HTR-8/SVneo (cell line): ENCODE measurements at regions not wholly inside any gene's neighbourhood (a gene's known extent, or its start where the extent isn't known, plus 50 kb on each side); places are given as distances from the start of the nearest gene placed in this dataset.

Source experiments
- DNase-seq: peaks from one replicate; pipeline ENCODE4 v3.0.0; 2011; ENCODE audit warnings: low spot score, mixed read lengths; ENCODE audit not compliant: insufficient read length
- FAIRE-seq: peaks from 2 replicates; lab custom pipeline; 2011; peaks lifted over from hg19 to GRCh38; lab: Jason Lieb, UNC

DNA sequence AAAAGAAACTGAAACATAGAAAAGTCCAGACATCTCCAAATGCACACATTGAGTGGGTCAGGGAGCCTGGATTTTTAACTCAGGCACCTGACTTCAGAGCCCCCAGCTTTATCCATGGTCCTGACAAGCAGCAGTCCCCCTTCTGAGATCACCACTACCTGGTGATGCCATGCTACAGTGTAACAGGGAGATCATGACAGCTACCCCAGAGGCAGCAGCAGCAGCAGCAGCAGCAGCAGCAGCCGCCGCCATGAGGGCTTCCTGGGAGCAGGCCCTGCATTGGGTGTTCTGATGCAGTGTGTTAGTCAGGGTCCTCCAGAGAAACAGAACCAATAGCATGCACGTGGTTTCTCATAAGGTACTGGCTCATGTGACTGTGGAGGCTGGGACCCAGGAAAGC, 198.6 kb upstream of the SALL1 start:
- DNase-seq (no peak), FAIRE-seq (no peak)

GRCh38 chr16:51343411-51343810, 192.3 kb upstream of the SALL1 start:
- FAIRE-seq, result no peak
- DNase-seq, result no peak

- no peak for DNase-seq
- FAIRE-seq, result no peak
Observed at GRCh38 chr16:51341204-51341603, 190.1 kb upstream of the SALL1 start.

DNA sequence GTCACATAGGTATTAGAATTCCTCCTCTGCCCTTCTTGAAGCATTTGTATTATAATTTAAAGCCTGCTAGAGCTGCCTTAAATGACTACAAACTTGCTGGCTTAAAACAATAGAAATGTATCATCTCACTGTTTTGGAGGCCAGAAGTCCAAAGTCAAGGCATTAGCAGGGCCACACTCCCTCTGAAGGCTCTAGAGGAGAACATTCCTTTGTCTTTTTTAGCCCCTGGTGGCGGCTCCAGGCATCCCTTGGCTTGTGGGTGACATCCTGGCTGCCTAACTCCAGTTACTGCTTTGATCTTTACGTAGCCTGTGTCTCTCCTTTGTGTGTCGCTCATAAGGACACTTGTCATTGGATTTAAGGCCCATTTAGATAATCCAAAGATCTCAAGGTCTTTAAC, 186.6 kb upstream of the SALL1 start:
- FAIRE-seq (no peak), DNase-seq (no peak)

DNA sequence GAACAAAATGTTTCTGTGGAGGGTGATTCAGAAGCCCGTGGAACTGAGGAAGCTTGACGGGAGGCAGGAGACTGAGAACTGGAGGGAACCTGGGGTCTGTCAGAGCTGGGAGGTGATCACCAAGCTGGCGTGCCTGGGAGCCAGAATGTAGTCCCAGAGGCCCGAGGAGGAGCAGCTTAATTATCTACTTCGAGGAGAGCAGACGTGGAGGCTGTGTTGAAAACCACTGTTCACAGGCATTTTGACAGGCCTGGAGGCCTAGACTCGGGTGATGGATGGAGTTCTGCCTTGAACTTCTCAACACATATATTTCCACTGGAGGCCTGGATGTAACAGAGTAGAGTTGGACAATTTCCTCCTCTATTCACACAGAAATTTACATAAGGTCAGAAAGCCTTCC, 177.7 kb upstream of the SALL1 start:
- no peak for DNase-seq
- FAIRE-seq, result no peak

DNA sequence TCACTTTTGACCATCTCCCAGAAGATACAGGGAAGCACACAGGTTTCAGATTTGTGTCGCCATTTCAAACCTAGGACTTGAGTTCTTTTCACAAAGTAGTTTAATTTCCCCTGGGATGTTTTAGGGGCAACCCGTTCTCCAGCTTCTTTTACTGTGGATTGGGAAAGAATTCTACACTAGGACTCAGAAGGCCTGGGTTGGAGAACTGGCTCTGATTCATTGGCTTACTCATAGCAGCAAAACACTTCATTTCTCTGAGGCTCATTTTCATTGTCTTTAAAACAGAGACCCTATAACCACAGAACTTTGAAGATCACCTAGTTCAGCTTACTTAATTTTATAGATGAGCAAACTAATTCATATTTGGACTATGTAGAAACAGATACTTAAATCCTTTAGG, 175.9 kb upstream of the SALL1 start:
- no peak for FAIRE-seq

GRCh38 chr16:51326131-51326856, 175.2 kb upstream of the SALL1 start:
- DNase-seq (no peak), FAIRE-seq (no peak)

More for the DNA sequence above, 175.9 kb upstream of the SALL1 start:
- no peak for DNase-seq

DNA sequence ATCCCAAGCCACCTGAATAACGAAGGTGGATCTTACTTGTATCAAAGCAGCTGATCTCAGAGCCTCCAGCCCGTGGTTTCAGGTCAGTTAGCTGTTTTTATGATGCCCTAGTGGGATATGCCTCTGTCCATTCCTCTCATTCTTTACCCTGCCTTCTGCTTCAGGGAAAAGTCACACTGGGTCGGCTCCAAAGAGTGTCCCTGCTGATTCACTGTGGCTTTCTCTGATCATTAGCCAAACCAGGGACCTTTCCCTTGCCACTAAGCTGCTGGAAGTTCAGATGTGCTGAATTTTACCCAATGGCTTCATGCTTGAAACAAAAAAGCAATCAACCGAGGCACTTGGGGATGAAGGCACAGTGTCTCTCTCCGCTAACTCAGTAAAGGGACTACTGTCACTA, 170.2 kb upstream of the SALL1 start:
- no peak for DNase-seq
- no peak for FAIRE-seq

DNA sequence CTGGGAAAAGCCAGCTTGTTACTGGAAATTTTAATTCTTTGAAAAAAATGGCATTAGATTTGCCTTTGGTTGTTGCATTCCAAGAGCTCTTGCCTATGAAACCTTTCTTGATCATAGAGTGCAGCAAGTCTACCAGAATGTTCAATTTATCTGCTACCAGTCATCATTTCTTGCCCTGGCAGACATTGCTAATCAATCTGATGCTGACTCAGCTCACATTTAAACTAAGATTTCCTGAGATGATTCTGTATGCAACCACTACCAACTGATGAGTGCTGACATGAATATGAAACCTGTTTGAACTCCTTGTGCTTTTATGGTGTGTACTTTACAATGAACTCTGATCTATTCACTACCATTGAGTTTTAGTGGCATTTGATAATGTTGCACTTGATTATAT, 166.5 kb upstream of the SALL1 start:
- DNase-seq, result no peak
- FAIRE-seq, result no peak

- no peak for FAIRE-seq
- DNase-seq, result no peak
Observed at GRCh38 chr16:51313198-51313597, 162.1 kb upstream of the SALL1 start.

DNA sequence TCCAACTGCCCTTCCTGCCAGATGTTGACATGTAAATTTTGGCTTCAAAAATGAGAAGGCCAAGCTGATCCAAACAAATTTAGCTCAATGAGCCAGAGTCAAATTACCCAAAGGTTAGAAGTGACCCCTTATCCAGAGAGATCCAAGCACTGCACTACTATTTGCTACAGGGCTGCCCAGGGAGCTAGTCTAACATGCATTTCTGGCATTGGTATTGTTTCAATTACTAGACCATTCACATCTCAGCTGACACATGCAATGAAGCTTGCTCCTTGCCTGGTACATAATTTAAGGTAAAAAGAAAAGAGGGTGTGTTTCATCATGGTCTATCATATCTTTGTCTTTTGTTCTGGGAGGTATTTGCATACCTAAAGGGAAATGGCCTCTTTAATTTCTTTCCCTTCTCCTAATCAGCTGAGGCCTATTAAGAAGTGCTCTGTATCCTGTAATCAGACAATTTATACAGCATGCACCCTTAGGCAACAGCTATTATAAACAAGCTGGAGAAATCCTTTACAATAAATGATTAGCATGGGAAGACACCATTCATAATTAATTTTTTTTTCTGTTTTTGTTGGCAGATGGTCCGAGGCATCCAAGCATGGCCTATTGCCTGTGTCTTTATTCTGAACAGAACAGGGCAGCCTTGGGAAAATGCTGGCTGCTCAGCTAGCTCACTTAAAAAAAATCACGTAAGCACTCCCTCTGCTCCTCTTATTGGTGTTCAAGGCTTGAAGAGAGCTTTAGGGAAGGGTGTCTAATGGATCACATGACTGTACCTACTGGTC, 161.5 kb upstream of the SALL1 start:
- DNase-seq (no peak), FAIRE-seq (no peak)

DNA sequence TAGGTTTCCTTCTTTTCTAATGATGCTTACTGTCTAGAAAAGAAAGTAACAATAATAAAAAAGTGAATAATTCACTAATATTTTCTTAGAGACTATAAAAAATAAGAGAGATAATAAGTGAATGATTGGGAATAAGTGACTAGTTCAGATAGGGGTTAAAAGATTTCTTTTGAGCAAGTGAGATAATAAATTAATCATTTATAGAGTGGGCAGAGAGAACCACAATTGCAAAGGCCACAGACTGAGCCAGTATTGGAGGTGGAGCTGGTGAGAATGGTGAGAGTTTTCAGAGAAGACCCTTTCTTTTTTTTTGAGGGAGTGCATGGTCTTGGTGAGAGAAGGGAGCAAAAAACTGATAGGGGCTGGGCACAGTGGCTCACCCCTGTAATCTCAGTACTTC, 159.1 kb upstream of the SALL1 start:
- DNase-seq (no peak), FAIRE-seq (no peak)

- DNase-seq (no peak), FAIRE-seq (no peak)
Observed at GRCh38 chr16:51306886-51307595, 156.0 kb upstream of the SALL1 start.

DNA sequence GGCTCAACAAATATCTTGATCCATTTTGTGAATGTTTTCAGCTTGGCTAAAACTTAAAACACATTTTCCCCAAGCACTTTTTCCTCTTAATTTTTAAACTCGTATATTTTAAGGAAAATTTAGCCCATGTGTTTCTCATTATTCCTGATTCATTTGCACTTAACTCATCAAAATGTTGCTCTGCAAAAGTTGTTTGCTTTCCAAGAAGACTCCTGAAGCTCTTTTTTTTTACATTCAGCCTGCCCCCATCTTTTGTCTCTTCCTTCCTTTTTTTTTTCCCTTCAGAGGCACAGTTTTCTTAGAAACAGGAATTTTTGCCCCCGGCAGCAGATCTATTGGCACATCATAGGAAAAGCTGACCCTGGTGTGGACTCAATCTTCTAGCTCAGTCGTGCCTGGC, 155.0 kb upstream of the SALL1 start:
- DNase-seq, result no peak
- FAIRE-seq, result no peak

- DNase-seq, result no peak
- FAIRE-seq, result no peak
Observed at GRCh38 chr16:51305337-51305736, 154.3 kb upstream of the SALL1 start.

DNA sequence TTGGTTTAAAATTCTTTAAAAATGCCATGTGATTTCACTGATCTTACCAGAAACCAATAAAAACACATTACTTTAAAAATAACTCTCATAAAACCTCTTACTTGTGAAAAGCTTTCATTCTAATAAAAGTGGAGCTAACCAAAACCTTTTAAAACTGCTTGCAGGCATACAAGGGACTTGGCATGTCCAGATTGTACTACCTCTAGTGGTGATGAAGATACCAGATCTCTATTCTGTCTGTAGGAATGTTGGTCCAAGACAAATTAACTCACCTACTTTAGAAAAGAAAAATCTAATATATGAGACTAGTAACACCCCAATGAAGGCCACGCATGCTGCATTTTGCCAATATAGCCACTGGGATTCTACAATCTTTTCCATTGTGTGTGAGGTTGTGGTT, 151.0 kb upstream of the SALL1 start:
- no peak for FAIRE-seq

DNA sequence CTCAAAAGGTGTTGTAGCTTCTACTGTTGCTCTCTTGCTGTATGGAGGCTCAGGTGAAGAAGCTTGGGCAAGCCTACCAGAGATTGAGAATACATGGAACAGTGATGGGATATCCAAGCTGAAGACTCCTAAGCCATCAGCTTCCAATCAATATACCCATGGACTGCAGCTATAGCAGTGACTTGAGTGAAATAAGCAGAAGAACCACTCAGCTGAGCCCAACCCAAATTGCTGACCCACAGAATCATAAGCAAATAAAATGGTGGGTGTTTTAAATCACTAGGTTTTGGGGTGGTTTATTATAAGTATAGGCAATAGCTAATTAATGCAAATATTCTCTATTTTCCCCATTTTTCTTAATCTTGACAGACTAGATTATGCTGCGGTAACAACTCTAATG, 147.7 kb upstream of the SALL1 start:
- FAIRE-seq (no peak), DNase-seq (no peak)

More for the DNA sequence above, 151.0 kb upstream of the SALL1 start:
- DNase-seq, result no peak

- DNase-seq, result no peak
- FAIRE-seq, result no peak
Observed at GRCh38 chr16:51290442-51291285, 139.6 kb upstream of the SALL1 start.

DNA sequence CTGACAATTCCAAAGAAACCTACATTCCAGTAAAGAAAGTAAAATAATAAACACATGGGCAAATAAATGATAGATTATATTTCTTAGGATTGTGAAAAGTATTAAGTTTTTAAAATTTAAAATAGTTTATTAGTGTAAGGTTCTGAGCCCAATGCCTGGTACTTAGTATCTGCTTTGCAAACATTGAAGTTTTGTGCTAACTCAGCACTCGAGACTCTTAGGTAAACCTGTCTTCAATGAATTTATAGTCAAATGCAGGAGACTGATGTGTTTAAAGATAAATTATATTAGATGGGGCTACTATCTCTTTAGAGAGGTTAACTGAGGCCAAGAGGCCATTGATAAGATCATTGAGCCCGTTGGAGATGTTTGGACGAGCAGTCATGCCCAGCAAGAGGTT, 138.3 kb upstream of the SALL1 start:
- no peak for FAIRE-seq
- no peak for DNase-seq

DNA sequence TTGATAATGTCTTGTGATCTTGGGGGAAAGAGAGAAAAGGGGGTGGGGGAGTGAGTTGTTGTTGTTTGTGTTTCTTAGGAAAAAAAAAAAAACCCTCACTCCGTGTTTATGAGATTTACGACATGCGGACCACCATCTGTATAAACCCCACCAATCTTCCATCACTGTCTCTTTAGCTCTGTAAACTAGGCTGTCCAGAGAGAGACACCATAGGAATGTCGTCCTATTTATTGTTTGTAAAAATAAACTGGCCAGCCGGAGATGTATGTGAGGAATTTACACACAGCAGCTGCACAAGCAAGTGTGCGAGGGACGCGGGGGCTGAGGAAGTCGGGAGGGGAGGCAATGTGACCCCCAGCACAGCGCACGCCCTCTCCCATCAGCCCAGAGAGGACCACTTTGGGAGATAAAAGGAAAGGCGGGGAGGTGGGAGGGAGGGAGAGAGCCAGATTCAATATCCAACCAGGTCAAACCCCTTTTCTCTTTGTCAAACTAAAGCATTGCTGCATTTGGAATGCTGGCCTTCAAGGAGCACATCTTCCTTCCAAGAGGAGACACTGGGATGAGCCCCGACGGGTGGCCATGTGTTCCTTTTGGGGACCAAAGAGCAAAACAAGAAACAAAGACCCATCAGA, 136.2 kb upstream of the SALL1 start:
- FAIRE-seq (no peak), DNase-seq (no peak)
